Ovary (tissue), 7 donors: ENCODE measurements at regions not wholly inside any gene's neighbourhood (a gene's known extent, or its start where the extent isn't known, plus 50 kb on each side); places are given as distances from the start of the nearest gene placed in this dataset.

Experiments used
- DNase-seq, 5 donors: peaks; one replicate each; pipeline ENCODE4 v3.0.0-alpha.2; 2019 to 2020
- H3K27ac ChIP-seq, 2 donors: fragments of 200-600 bp; one replicate each; pipeline versions ENCODE4 v1.5.1 to v1.8.0; 2019 to 2022
- H3K27me3 ChIP-seq: fragments of 200-600 bp; one replicate; pipeline ENCODE4 v1.8.0; 2022
- H3K36me3 ChIP-seq: fragments of 200-600 bp; sonication (generic); one replicate; pipeline ENCODE4 v1.5.1; 2019
- H3K4me1 ChIP-seq: one replicate; pipeline ENCODE4 v1.8.1; 2013; ENCODE audit warnings: mild to moderate bottlenecking, moderate library complexity; ENCODE audit not compliant: insufficient read depth
- H3K4me3 ChIP-seq: fragments of 200-600 bp; sonication (generic); one replicate; pipeline ENCODE4 v1.5.1; 2017
- H3K9me3 ChIP-seq, 2 donors: fragments of 200-600 bp in 1 of 2; sonication (generic) in 1 of 2; one replicate each; pipeline versions ENCODE4 v1.5.1 to v1.8.1; 2013 to 2019; ENCODE audit warnings: mild to moderate bottlenecking in 1 of 2, moderate library complexity in 1 of 2
- EP300 ChIP-seq: sonication (generic); formaldehyde crosslinking; IDR thresholded peaks from one replicate; pipeline ENCODE4 v1.6.1; 2017; ENCODE audit warnings: antibody characterized with exemption
- POLR2A ChIP-seq: fragments of 450-650 bp; IDR thresholded peaks from one replicate; pipeline ENCODE4 v1.6.1; 2017; ENCODE audit warnings: antibody characterized with exemption, mild to moderate bottlenecking, moderate library complexity
- WGBS, 3 donors: extraction: QIAGEN DNeasy Blood & Tissue Kit in 1 of 3; methylation state at CpG; one replicate each; pipeline versions ENCODE4 v1.1.5 to v1.1.7; 2013 to 2017; 5-methylcytosine and 5-hydroxymethylcytosine counted together
- intact Hi-C, 4 donors: fragments of 100-400 bp; cut with DNase I; formaldehyde crosslinking; loops; one replicate each; pipeline versions ENCODE4 v1.11.0 to v1.15.1; 2022 to 2023
- TF ChIP-seq, protein P1 (sequence below), 3 donors: fragments of 450-650 bp in 2 of 3; fragments of 200-600 bp in 1 of 3; IDR thresholded peaks; one replicate each; pipeline versions ENCODE4 v1.5.1 to v1.8.0; 2016 to 2022; ENCODE audit warnings: antibody characterized with exemption in 3 of 3, mild to moderate bottlenecking in 1 of 3
- donor health status: DM: no; HTN: no; CAD: no; lungs with moderate emphysema.
- donor health status: DM: no; HTN: no; CAD: no.
- donor health status: Bipolar disorder and iron deficiency.
- donor health status: DM: no; HTN: no; CAD: no.
- donor health status: DM: yes; HTN: yes; CAD: no.

DNA sequence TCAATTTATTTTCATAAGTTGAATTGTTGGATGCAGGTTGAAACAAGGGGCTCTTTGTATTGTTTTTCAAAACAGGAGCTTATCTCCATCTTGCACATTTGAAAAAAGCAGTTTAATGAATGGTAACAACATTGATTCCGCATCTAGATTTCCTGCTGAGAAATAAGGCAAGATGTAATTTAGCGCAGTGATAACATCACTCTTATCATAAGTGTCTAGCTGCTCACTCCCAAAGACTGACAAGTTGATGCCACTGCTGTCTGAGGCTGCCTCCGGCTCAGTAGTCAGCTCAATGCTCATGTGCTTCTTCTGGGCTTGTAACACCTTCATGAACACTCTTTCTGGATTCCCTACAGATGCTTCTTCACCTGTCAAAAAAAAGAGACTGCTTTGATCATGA lies 92.4 kb downstream of the KPNA2 start:
- no peak for DNase-seq
- WGBS, 3 donors: 79 to 96% (median 81%) methylated on average over 3 of the region's 3 CpGs
- H3K27ac ChIP-seq: no peak overlapping the region
- H3K36me3 ChIP-seq: no peaks in the 10 kb centered on the region
- intact Hi-C loops: no loop called here
- no peaks in the 10 kb centered on the region for H3K9me3 ChIP-seq
- TF ChIP-seq EP300: no peak
- TF ChIP-seq POLR2A: no peak
- TF ChIP-seq, protein P1, sequence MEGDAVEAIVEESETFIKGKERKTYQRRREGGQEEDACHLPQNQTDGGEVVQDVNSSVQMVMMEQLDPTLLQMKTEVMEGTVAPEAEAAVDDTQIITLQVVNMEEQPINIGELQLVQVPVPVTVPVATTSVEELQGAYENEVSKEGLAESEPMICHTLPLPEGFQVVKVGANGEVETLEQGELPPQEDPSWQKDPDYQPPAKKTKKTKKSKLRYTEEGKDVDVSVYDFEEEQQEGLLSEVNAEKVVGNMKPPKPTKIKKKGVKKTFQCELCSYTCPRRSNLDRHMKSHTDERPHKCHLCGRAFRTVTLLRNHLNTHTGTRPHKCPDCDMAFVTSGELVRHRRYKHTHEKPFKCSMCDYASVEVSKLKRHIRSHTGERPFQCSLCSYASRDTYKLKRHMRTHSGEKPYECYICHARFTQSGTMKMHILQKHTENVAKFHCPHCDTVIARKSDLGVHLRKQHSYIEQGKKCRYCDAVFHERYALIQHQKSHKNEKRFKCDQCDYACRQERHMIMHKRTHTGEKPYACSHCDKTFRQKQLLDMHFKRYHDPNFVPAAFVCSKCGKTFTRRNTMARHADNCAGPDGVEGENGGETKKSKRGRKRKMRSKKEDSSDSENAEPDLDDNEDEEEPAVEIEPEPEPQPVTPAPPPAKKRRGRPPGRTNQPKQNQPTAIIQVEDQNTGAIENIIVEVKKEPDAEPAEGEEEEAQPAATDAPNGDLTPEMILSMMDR (IDR thresholded peaks at IDR 0.05): no peak
- H3K27me3 ChIP-seq: no peaks in the 10 kb centered on the region
- no peaks in the 10 kb centered on the region for H3K4me1 ChIP-seq
- no peak overlapping the region for H3K4me3 ChIP-seq

DNA sequence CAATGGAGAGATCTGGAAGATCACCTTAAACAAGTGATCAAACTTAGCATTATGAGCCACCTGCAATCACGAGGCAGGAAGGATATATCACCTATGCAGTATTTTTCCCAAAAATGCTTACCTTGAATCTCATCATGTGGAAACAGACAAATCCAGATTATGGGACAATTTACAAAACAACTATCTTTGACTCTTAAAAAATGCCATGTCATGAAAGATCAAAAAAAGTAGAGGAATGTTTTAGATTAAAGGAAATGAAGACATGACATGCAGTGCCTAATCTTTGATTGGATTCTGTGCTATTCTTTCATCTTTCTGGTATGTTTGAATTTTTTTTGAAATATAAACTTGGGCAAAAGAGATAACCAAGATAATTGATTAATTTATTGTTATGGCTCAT lies 95.9 kb downstream of the KPNA2 start:
- WGBS, 3 donors: 94 to 97% (median 97%) methylated on average over 1 of the region's 1 CpG
- no peak overlapping the region for H3K27ac ChIP-seq
- H3K9me3 ChIP-seq: no peaks in the 10 kb centered on the region
- no peak overlapping the region for H3K4me3 ChIP-seq
- no peaks in the 10 kb centered on the region for H3K36me3 ChIP-seq
- no peaks in the 10 kb centered on the region for H3K4me1 ChIP-seq
- no peak for DNase-seq
- no peaks in the 10 kb centered on the region for H3K27me3 ChIP-seq
- intact Hi-C loops: no loop called here
- TF ChIP-seq, protein P1 (IDR thresholded peaks at IDR 0.05): no peak
- TF ChIP-seq POLR2A (no peak), EP300 (no peak)

DNA sequence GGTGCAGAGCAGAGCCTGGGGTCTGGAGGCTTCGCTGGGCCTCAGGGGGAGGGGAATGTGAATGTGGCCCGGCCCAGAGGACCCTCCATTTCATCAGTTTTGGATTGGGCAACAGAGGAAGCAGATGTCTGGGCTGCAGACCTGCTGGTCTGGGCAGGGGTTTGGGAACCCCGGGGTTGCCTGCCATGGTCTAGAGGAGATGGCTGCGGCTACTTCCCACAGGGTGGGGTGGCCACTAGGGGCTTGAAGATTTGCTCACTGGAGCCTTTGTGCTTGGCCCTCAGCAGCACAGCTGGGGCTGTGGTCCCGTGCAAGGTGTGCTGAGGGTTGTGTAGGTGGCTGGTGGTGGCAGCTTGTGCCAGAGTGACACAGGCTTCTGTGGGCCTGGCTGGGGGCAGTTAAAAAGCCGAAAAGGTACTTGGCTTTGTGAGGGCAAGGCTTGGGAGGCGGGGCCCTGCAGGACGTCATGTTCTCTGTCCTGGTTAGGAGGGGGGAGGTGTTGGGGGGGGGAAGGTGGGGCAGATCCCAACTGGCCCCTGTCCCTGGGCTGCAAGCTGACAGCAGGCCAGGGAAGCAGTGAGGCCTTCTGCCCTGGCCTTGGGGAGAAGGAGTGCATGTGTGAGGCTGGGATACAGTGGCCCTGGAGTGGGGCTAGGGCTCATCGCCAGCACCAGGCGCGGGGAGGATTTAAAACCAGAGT lies 98.0 kb downstream of the KPNA2 start:
- no peaks in the 10 kb centered on the region for H3K4me1 ChIP-seq
- no peak for DNase-seq
- TF ChIP-seq POLR2A: no peak
- TF ChIP-seq EP300: no peak
- TF ChIP-seq, protein P1 (IDR thresholded peaks at IDR 0.05): no peak
- H3K27ac ChIP-seq: no peak overlapping the region
- H3K9me3 ChIP-seq: no peaks in the 10 kb centered on the region
- intact Hi-C loops: no loop called here
- no peak overlapping the region for H3K4me3 ChIP-seq
- H3K36me3 ChIP-seq: no peaks in the 10 kb centered on the region
- H3K27me3 ChIP-seq: no peaks in the 10 kb centered on the region
- WGBS, 3 donors: 75 to 86% (median 81%) methylated on average over 11 of the region's 11 CpGs

DNA sequence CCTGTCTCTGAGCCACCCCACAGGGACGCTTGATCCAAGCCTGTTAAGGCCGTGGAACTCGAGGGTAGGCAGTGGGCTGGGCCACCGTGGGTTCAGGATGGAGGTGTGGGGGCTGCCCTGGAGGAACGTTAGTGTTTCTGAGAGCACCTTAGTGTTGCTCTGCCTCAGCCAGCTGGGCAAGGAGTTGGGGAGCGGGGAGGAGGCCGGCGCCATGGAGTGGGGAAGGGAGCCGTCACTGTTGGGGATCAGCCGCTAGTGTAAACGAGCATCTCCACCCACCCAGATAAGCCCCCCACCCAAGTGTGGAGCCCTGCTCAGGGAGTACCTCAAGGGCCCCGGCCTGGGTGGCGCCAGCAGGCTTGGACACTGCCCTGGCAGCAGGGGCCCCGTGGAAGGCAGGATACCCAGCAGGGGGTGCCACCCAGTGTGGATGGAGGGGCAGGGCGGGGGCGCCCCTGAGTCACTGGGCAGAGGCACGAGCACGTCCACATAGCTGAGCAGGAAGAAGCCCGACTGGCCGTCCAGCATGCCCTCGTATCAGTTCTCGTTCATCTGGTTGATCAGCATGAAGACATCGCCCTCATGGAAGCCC lies 98.6 kb downstream of the KPNA2 start:
- no peaks in the 10 kb centered on the region for H3K4me1 ChIP-seq
- intact Hi-C loops: no loop called here
- H3K36me3 ChIP-seq: no peaks in the 10 kb centered on the region
- DNase-seq: peak in 1 of 5 donors; percentile 19
- H3K4me3 ChIP-seq: no peak overlapping the region
- TF ChIP-seq POLR2A (no peak), EP300 (no peak)
- TF ChIP-seq, protein P1 (IDR thresholded peaks at IDR 0.05): no peak
- H3K27ac ChIP-seq: no peak overlapping the region
- no peaks in the 10 kb centered on the region for H3K9me3 ChIP-seq
- no peaks in the 10 kb centered on the region for H3K27me3 ChIP-seq
- WGBS, 3 donors: 83 to 90% (median 88%) methylated on average over 23 of the region's 23 CpGs
